Dermis blood vessel endothelial cell (primary cell): ENCODE measurements at regions not wholly inside any gene's neighbourhood (a gene's known extent, or its start where the extent isn't known, plus 50 kb on each side); places are given as distances from the start of the nearest gene placed in this dataset.
"Not testable (repeated sequence)": the region's sequence is repeated elsewhere in the genome, so short reads cannot be mapped to it uniquely, and the experiment has no call there.

Experiments
- DNase-seq: peaks from one replicate; pipeline ENCODE4 v3.0.0; 2010

DNA sequence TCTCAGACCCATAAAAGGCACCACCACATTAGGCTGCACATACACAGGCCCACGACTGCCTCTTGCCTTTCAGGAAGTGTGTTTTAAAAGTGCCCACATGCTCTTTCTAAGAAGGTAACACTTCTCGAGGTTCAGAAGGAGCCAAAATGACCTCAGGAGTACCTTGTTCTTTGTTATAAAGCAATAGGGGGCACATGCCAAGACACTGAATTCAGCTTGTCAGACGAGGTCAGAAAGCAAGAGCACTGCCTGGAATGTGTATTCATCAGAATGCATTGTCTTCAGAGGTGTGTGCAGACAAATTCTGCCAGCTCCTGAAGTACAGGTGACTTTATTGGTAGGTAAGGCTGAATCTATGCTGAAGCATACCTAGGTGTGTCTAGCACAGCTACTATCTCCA is 114.5 kb upstream of the IRX1 start:
- DNase-seq = no peak

DNA sequence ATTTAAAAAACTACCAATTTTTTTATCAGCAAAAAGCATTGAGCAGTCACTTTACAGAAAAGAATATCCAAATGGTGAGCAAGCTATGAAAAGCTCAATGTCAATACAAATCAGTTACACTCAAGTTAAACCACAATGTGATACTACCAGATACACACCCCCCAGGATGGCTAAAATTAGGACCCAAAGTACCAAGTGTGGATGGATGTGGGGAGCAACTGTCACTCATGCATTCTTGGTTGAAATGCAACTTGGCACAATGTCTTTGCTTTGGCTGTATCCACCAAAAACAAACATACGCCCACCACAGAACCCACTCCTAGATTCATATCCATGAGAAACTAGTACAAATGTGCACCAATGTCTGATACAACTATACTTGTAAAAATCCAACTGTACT is 120.0 kb upstream of the IRX1 start:
- DNase-seq = no peak

DNA sequence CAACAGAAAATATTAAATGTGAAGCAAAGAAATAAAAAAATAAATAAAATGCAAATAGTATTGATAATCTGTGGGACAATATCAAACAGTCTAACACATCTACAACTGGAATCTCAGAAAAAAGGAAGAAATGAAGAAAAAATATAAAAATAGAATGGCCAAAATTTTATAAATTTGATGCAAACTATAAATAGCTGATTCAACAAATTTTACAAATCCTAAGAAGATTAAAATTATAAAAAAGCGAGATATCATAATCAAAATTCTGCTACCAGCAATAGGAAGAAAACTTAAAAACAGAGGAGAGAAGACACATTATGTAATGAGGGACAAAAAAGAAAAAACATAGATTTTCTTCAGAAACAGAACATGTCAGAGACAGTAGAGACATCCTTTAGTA is 129.2 kb upstream of the IRX1 start:
- DNase-seq = no peak

DNA sequence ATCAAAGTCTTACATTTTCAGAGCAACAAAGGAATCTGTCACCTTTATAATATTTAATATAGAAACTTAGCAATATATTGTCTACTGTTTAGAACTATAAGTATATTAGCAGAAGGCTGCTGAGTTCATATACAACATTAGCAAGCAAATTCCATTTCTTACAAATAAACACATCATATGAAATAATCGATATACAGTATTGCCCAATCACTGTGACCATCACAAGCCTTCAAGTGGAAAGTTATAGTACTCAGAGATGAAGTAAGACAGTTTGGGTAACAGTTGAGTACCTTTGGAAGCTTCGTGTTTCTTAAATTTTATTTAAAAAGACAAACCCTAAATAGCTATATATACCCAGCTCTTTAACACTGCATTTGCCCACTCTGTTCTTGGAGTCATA is 135.2 kb upstream of the IRX1 start:
- DNase-seq = no peak

DNA sequence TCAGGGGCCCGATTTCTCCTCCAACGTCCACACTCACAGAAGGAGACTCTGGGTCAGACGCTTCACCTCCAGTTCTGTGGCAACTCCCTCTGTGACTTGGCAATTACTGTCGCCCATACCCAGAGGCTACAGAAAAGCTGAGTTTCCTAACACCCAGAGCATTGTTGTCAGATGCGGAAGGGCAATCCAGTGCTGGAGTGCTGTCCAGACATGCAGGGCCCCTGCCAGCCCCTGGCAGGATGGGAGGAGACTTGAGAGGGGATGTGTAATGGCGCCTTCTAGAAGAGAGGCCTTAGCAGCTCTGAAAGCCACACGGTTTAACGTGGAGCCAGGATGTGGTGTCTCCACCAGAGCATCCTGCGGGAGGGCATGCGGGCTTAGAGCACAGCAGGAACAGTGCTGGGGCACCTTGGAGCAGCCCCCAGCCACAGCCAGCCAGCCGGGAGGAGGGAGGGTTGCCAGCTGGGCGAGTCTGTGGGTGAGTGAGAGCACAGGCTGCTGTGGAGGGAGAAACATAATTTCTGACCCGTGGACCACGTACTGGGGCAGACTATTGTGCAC is 139.4 kb upstream of the IRX1 start:
- DNase-seq = no peak

DNA sequence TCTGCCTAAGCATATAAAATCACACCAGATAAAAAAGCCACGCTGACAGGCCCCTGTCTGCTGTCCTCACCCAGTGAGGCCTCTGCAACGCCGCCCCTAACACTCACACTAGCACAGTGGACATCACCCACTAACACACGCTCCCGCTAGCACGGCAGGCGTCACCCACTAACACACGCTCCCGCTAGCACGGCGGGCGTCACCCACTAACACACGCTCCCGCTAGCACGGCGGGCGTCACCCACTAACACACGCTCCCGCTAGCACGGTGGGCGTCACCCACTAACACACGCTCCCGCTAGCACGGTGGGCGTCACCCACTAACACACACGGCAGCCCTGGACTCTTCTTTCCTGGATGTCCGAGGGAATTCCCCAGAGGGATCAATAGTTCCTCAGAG is 141.6 kb upstream of the IRX1 start:
- not testable (repeated sequence) for DNase-seq

DNA sequence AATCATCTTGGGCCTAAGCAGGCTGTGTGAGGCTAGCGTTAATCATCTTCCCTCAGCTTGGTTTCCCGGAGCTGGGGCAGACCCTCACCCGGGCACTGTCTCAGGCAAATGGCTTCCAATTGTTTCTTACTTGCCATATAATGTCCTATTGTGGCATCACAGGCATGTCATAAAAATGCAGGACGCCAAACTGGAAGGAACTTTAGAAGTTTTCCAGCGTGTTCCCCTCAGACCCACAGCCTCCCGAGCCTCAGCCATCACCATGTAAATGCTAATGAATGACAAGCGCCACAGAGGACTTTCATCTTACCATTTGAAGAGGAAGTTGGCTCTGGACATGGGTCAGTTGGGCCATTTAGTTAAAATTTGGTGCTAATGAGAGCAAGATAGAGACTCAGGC is 143.0 kb upstream of the IRX1 start:
- no peak for DNase-seq

DNA sequence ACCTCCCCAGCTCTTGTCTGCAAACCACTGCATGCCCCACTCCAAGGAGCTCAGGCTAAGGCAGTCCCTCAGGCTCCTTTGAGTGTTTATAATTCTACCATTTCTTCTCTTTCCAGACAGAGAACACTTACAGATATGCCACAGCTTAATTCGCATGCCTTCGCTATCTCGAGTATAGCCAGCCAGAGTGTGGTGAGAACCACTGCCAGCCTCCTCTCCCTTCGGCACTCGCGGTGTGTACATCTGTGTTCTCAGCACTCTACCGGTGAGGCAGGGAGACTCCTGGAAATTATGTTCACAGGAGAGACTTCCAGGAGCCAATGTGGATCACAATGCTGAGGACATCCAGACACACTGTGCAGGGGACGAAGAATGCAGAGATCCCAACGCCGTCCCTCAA is 143.7 kb upstream of the IRX1 start:
- no peak for DNase-seq

DNA sequence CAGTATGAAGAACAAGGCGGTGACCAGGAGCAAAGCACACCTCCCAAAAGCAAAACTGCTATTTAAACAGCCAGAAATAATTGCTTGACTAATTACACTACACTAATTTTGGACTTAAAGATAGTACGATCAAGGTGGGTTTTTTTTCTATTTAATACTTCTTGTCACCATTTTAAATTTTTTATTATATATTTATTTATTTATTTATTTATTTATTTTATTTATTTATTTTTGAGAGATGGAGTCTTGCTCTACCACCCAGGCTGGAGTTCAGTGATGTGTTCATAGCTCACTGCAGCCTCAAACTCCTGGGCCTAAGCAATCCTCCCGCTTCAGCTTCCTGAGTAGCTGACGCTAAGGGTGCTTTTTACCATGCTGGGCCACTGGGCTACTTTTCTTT is 146.2 kb upstream of the IRX1 start:
- no peak for DNase-seq

DNA sequence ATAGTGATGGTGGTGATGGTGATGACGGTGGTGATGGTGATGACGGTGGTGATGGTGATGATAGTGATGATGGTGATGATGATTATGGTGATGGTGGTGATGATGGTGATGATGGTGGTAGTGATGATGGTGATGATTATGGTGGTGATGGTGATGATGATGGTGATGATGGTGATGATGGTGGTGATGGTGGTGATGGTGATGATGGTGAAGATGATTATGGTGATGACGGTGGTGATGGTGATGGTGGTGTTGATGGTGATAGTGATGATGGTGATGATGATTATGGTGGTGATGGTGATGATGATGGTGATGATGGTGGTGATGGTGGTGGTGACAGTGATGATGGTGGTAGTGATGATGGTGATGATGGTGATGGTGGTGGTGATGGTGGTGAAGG is 149.2 kb upstream of the IRX1 start:
- DNase-seq = no peak

DNA sequence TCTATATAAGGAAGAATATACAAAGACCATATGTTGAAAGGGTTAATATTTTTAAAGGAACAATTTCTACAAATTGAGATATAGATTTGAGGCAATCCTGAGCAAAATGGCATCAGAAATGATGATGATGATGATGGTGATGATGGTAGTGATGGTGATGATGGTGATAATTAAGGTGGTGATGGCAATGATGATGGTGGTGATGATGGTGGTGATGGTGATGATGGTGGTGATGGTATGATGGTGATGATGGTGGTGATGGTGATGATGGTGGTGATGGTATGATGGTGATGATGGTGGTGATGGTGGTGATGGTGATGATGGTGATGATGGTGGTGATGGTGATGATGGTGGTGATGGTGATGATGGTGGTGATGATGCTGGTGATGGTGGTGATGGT is 150.1 kb upstream of the IRX1 start:
- DNase-seq = not testable (repeated sequence)

DNA sequence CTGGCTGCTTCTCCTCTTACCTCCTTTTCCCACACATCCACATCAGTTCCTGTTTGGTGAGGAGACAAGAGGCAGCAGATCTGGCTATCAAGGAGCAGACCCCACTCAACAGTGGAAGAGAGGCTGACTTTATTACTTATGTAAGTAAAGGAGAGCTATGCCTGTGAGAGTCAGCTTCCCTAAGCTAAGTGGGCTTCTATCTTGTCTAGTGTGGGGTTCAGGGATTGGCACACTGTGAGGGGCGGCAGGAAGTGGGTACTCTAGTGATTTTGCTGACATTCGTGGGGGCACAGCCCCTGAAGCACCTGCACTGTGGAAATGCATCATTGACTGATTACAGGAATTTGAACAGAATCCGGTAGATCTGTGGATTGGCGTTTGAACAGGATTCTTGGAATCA is 163.5 kb upstream of the IRX1 start:
- DNase-seq = no peak

DNA sequence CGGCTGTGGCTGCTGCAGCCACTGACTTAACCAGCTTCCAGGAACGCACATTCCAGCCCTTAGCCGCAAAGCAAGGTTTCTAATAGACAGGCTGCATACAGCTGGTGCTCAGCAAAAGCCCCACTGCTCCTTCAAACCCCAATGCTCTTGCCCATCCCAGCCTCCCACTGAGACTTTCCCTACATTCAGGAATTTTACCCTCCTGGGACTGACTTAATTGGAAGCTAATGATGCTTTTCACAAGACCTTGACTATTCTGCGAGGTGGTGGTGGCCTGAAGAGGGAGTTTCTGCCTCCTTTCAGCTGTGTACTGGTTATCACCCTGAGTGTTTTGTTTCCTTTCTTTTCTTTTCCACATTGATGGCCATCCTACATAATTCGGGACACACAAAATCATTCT is 164.9 kb upstream of the IRX1 start:
- no peak for DNase-seq

DNA sequence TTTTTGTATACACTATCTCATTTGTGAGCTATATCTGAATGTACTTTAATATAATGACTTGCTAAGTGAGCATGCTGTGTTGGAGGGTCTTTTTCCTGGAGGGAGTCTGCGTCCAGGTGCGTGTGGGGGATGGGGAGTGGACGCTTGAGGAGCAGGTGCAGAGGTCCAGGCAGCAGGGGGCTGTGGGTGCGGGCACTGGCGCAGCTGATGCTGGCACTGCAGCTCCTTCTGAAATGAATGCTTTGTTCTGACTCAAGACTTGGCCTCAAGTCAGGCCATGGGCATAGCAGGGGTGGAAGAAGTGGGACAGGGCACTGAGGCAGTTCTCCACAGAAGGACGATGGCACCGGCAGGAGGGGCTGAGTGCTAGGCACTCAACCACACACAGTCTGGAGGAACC is 165.7 kb upstream of the IRX1 start:
- DNase-seq = no peak

DNA sequence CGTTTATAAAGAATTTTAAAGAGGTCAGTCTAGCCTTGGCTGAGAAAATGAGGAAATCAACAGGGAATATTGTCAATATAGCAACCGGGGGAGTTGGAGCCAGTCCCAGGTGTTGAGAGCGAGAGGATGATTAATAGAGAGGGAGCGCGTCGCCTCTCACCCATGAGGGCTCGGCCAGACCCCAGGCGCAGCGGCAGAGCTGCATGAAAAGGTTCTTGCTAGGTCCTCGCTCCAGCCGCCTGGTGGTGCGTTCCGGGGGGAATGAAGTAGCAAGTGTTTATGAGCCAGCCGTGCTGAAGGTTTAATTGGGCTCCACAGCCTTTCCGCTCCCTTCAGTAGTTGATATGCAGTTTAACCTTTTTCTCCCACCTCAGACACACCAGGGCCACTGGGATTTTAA is 167.3 kb upstream of the IRX1 start:
- no peak for DNase-seq

DNA sequence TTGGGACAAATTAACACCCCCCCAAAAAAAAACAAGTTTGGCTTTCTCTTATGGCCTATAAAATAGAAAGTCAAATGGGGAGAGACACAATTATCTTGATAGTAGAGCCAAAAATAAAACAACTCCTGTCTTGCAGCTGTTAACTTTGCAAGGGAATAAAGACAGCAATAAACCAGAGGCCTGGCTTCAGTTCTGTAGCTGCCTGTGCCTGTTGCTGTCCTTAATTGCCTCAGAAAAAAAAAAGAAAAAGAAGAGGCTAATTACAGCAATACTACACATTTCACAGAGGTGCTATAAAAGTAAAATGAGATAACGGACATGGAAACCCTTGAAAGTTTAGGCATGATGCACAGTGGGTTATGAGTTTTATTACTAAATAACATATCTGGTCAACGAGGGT is 170.7 kb upstream of the IRX1 start:
- no peak for DNase-seq

DNA sequence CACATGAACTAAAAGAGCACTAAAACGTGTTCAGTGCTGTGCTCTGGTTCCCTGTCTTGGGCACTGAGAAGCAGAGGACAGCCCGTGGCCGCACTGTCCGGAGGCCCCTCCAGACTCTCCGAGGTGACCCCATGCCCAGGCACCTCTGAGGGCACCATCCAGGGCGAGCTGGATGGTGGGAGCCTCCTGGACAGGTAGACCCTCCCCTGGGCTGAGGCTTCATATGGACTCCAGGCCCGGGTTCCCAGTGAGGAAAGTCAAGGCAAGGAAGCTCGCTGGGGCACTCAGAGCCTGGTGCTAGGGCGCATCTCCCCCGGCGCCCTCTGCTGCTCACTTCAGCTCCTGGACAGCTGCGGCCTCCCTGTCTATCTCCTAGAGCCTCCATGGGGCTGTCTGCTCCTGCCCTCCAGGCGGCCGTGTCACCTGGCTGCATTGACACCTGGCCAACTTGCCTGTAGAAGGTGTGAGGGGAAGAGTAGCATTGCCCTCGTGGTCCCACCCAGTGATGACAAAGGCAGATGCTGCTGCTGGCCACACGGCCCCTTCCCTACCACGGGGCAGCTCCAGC is 178.2 kb upstream of the IRX1 start:
- DNase-seq = no peak

DNA sequence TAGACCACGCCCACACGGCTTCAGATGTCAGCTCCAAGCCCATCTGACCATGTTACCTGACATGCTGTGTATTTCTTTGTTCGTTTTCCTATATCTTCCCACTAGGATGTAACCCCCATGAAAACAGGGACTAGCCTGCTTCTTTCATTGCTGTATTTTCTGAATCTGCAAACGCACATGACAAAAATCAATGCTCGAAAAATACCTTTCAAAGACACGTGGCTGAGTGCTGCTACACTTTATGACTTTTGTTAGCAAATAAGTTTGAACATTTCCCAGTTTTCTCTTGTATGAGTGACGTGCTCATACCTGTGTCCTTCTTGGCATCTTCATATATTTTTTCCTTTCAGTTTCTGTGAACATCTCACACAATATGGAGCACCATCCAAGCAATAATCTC is 181.3 kb upstream of the IRX1 start:
- DNase-seq = no peak

DNA sequence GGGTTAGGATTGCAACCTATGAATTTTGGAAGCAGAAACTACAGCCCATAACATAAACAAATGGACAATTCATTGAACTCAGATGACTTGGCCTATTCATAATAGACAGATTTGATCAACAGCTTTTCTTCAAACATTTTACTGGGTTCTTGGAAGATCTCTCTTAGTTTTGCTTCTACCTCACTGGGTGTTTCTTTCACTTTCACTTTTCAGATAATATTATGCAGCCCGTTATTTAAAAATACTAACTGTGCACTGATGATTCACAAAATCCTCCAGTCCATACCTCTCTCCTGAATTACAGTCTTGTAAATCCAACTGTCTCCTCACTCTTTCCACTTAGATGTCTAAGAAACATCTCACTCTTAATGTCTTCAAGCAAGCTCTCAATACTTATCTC is 183.5 kb upstream of the IRX1 start:
- no peak for DNase-seq

DNA sequence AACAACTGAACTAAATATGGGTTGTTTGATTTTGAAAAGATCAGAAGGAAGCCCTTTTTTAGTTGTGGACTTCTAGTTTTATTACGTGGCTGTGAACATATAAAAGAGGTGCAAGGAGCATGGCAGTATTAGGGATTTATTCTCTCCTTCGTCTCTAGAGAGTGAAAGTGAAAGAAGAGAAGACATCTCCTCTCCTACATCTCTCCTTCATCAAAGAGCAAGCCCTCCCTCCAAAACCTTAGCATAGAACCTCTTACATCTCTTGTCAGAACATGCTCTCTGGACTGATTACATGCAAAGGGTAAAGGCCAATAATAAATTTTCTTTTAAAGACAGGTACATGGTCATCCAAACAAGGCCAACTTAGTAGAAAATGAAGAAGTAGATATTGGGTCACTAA is 184.3 kb upstream of the IRX1 start:
- no peak for DNase-seq

DNA sequence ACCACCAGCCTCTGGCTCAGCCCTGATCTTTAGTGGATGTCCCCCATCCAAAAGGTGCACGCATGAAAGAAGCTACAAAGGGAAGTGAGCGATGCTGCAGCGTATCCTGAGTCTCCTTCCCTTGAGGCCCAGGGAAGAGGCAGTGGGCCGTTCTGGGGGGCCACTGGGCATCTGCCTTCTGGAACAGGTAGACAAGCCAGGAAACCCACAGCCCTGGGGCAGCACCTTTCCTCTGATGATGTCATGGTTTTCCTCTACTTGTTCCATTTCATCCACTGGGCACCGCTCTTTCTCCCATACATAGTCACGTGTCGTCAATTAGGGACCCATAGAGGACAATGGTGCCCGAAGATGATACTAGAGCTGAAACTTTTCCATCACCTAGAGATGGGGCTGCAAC is 194.0 kb upstream of the IRX1 start:
- DNase-seq = no peak

DNA sequence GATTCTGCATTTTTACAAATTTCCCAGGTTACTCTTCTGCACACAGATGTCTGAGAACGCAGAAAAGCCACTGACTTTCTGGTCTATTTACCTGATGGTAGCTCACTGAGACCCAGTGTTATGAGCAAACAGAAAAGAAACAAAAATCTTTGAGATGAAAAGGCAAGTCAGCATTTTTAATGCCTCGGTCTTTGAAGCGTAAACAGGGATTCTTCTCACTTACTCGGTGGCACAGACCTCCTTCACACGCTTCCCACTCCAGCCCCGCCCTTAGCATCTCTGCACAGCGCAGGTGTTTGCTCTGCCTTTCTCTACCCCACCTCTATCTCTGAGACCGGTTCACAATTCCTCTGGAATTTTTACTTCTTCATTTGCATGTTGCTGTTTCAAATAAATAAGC is 195.0 kb upstream of the IRX1 start:
- DNase-seq = no peak

DNA sequence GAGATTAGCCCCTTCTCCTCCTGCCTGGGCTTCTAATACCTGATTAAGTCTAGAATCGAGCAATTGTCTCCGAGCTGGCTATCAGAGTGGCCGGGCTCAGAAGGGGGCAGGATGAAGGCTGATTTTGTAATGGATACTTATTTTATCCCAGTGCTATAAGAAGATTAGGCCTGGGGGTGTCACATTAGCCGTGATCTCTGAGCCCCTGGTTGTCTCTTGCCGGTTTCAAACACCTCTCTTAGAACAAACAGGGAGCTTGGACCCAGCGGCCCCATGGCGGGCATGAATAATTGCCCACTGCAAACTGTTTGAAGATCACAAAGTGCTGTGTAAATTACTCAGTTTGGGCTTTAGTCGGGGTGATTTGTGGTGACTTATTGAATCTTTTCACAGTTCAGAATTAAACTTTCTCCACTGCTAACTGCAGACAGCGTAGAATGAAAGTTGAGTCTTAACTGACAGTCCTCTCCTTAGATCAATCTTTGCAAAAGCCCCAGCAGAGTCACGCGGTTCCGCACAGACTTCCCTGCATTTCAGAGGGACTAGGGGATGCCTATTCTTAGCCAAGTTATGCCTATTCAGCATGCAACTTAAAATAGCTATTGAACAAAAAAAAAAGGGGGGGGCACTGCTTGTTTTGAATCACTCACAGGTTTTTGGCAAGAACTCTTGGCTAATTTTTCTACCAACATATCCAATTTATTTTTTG is 200.6 kb upstream of the IRX1 start:
- no peak for DNase-seq

DNA sequence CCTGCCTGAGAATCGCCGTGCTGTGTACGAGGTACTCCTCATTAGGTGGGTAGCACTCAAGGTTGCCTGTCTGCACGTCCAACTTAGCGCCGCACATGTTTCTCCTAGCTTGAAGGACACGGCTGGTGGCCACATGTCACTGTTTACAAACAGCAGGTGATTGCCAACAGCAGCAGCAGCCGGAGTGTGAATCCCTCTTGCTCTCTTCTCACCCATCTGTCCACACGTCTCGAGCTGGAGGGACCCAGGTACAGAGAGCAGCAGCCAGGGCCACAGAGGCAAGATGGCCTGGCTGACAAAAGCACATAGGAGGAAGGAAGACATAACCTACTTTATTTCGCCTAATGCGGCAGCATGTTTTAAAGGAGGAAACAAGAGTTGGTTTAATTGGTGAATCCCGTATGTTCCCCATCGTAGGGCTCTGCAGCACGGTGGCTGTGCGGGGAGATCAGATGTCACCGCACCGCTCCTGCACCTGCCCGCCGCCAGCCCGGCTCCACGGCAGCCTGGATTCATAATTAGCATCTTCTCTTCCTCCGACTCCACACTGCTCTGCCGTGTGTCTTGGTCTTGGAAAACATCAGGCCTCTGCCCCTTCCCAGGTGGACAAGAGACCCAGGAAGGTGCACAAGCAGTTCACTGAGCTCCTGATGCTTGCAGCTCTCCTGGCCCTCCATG is 201.6 kb upstream of the IRX1 start:
- no peak for DNase-seq
